CD8-positive, alpha-beta memory T cell (primary cell): ENCODE measurements at regions not wholly inside any gene's neighbourhood (a gene's known extent, or its start where the extent isn't known, plus 50 kb on each side); places are given as distances from the start of the nearest gene placed in this dataset.

Source experiments
- CTCF ChIA-PET: fragments of 350-600 bp; sonication (Branson Sonifier 250); formaldehyde crosslinking; loops from one replicate; lab custom pipeline; 2021; ENCODE audit warnings: antibody characterized with exemption; lab: Charles Lee
- POLR2A ChIA-PET: fragments of 350-600 bp; sonication (Branson Sonifier 250); formaldehyde crosslinking; loops from one replicate; lab custom pipeline; 2021; ENCODE audit warnings: antibody characterized with exemption; lab: Charles Lee
- DNase-seq, 5 donors: peaks; one replicate each; pipeline versions ENCODE4 v3.0.0 to v3.0.0-alpha.2; 2020 to 2022; ENCODE audit warnings: mixed read lengths in 1 of 5
- H3K27ac ChIP-seq: one replicate; pipeline ENCODE4 v1.7.0; 2013; ENCODE audit warnings: low read depth, mild to moderate bottlenecking, low read length, moderate library complexity
- H3K27me3 ChIP-seq: 2 replicates; pipeline ENCODE4 v1.7.0; 2013; ENCODE audit warnings: low read length, mild to moderate bottlenecking; ENCODE audit not compliant: insufficient read depth, poor library complexity, severe bottlenecking
- H3K36me3 ChIP-seq: 2 replicates; pipeline ENCODE4 v1.7.0; 2013; ENCODE audit warnings: mild to moderate bottlenecking, low read length, moderate library complexity; ENCODE audit not compliant: insufficient read depth
- H3K4me1 ChIP-seq: 2 replicates; pipeline ENCODE4 v1.7.0; 2013; ENCODE audit warnings: mild to moderate bottlenecking, low read length, moderate library complexity; ENCODE audit not compliant: insufficient read depth
- H3K4me3 ChIP-seq: 2 replicates; pipeline ENCODE4 v1.7.0; 2013; ENCODE audit warnings: mild to moderate bottlenecking, low read length
- H3K9me3 ChIP-seq: 2 replicates; pipeline ENCODE4 v1.7.0; 2013; ENCODE audit warnings: mild to moderate bottlenecking, low read length
- H3K27ac Mint-ChIP-seq, 8 donors: one replicate each; pipeline ENCODE4 v1.8.0; 2020 to 2021; ENCODE audit warnings: mixed read lengths in 8 of 8, mild to moderate bottlenecking in 6 of 8, inconsistent platforms in 3 of 8, moderate library complexity in 3 of 8
- H3K27me3 Mint-ChIP-seq, 2 donors: one replicate each; pipeline ENCODE4 v1.8.0; 2020 to 2021; ENCODE audit warnings: mixed read lengths in 2 of 2, mild to moderate bottlenecking in 1 of 2, moderate library complexity in 1 of 2
- H3K36me3 Mint-ChIP-seq, 3 donors: one replicate each; pipeline ENCODE4 v1.8.0; 2020 to 2021; ENCODE audit warnings: mixed read lengths in 3 of 3, inconsistent platforms in 1 of 3, mild to moderate bottlenecking in 1 of 3
- H3K4me1 Mint-ChIP-seq, 3 donors: one replicate each; pipeline ENCODE4 v1.8.0; 2020 to 2021; ENCODE audit warnings: mixed read lengths in 3 of 3, inconsistent platforms in 1 of 3, mild to moderate bottlenecking in 1 of 3
- H3K4me3 Mint-ChIP-seq, 7 donors: one replicate each; pipeline ENCODE4 v1.8.0; 2020 to 2021; ENCODE audit warnings: mixed read lengths in 7 of 7, mild to moderate bottlenecking in 6 of 7, moderate library complexity in 4 of 7, inconsistent platforms in 2 of 7
- H3K9me3 Mint-ChIP-seq, 5 donors: one replicate each; pipeline ENCODE4 v1.8.0; 2020 to 2022; ENCODE audit warnings: mixed read lengths in 5 of 5, mild to moderate bottlenecking in 3 of 5, moderate library complexity in 2 of 5, inconsistent platforms in 1 of 5

DNA sequence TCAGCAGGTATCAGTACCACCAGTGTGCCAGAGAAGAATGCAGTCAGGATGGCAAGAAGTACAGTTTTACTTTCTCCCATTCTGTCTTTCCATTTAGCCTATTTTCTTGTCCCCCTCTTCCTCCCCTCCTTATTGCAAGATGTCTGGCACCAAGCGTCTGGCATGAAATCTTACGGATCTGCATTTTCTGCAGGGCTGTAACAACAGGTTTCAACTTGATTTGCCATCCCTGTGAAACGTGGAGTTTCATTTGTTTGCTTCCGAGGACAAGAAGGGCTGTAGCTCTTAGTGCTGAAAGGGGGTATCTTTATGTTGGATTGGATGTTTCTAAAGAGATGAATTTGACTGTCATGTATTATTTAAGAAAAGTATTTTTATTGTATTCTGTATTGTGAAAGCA lies 1110.6 kb downstream of the BCL11B start:
- H3K4me1 ChIP-seq, result peaks cover 35% of the 10 kb centered on the region
- no peaks in the 10 kb centered on the region for H3K9me3 ChIP-seq
- H3K27me3 ChIP-seq, result no peaks in the 10 kb centered on the region
- Mint-ChIP-seq H3K4me3 (peak overlapping the region in 1 of 7 donors; percentile 63), H3K27me3 (peaks cover 0 to 5% of the 10 kb centered on the region in 2 donors), H3K9me3 (no peaks in the 10 kb centered on the region), H3K36me3 (peaks cover 0 to 3% (median 0%) of the 10 kb centered on the region in 3 donors), H3K4me1 (peaks cover 43 to 63% (median 51%) of the 10 kb centered on the region in 3 donors), H3K27ac (peak overlapping the region in 1 of 8 donors; percentile 32)
- no peak overlapping the region for H3K4me3 ChIP-seq
- no peak for DNase-seq
- CTCF ChIA-PET, result no interaction called here
- no peak overlapping the region for H3K27ac ChIP-seq
- H3K36me3 ChIP-seq, result no peaks in the 10 kb centered on the region
- POLR2A ChIA-PET, result no interaction called here

DNA sequence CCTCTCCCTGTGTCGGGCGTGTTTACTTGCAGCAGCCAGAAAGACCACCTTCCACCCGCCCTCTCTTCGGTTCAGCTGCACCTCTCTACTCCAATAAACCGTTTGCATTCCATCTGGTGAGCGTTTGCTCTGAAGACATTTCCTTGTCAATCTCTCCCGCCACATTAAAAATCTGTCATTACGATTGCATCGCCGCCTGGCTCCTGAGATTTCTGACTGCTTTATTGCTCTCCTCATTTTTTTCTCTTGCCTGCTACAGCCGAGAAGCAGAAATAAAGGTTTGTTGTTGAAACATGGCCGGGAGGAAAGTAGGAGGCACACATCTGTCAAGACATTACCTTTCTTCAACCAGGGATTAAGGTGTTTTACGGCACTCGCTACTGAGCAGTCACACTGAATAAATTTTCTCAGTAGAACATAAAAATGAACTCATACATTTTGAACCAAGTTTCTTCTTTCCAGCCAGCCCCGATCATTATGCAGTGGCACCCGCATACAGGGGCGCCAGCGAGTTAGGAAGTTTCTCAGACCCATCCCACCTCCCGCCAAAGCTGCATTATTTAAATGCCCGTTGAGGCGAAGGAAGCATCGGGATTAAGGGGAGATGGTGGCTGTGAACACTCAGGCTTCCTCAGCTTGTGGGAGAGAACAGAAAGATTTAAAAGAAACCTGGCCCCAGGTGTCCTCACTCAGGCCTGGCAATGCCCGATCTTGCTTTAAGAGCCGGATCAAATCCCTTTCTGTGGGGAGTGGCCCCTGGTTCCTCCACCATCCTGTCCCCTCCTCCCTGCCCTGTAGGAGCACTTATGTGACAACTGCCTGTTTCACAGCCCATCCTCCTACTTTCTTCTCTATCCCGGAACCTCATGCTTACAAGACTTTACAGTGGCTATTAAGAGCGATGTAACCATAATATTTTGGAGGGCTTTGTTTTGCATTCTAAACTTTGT lies 1108.9 kb downstream of the BCL11B start:
- Mint-ChIP-seq H3K27me3 (peaks cover 0 to 5% of the 10 kb centered on the region in 2 donors), H3K4me3 (peak overlapping the region in 6 of 7 donors; percentile 3 to 65 (median 40)), H3K36me3 (peaks cover 0 to 3% (median under 1%) of the 10 kb centered on the region in 3 donors), H3K4me1 (peaks cover 52 to 74% (median 65%) of the 10 kb centered on the region in 3 donors), H3K9me3 (no peaks in the 10 kb centered on the region), H3K27ac (peak overlapping the region in 7 of 8 donors; percentile 31 to 80 (median 58))
- peaks cover 52% of the 10 kb centered on the region for H3K4me1 ChIP-seq
- POLR2A ChIA-PET, result interaction anchor here (1.7 kb wide), 1 partner anchor 10 kb away, joined by 4 read pairs; no protein-coding TSS in a partner anchor
- no peaks in the 10 kb centered on the region for H3K9me3 ChIP-seq
- H3K27ac ChIP-seq, result no peak overlapping the region
- no peaks in the 10 kb centered on the region for H3K36me3 ChIP-seq
- CTCF ChIA-PET, result no interaction called here
- H3K4me3 ChIP-seq, result no peak overlapping the region
- H3K27me3 ChIP-seq, result no peaks in the 10 kb centered on the region
- no peak for DNase-seq

- peak overlapping the region in 2 of 7 donors; percentile 35 to 41 for H3K4me3 Mint-ChIP-seq
- peaks cover 0 to 5% of the 10 kb centered on the region in 2 donors for H3K27me3 Mint-ChIP-seq
Observed at GRCh38 chr14:98163873-98164272, 1108.1 kb downstream of the BCL11B start.

GRCh38 chr14:98165976-98166375 lies 1106.0 kb downstream of the BCL11B start:
- Mint-ChIP-seq H3K27ac (peak overlapping the region in 5 of 8 donors; percentile 17 to 85 (median 49)), H3K36me3 (peaks cover 0 to 7% (median 3%) of the 10 kb centered on the region in 3 donors), H3K4me3 (peak overlapping the region in 1 of 7 donors; percentile 13), H3K4me1 (peaks cover 66 to 83% (median 79%) of the 10 kb centered on the region in 3 donors), H3K27me3 (peaks cover 0 to 5% of the 10 kb centered on the region in 2 donors), H3K9me3 (peaks cover 0 to 3% (median 0%) of the 10 kb centered on the region in 5 donors)
- H3K27me3 ChIP-seq, result no peaks in the 10 kb centered on the region
- no peaks in the 10 kb centered on the region for H3K9me3 ChIP-seq
- CTCF ChIA-PET, result interaction anchor here (6.0 kb wide), 1 partner anchor 26 kb away, joined by 41 read pairs; no protein-coding TSS in a partner anchor
- H3K4me3 ChIP-seq, result no peak overlapping the region
- peaks cover 67% of the 10 kb centered on the region for H3K4me1 ChIP-seq
- POLR2A ChIA-PET, result no interaction called here
- no peaks in the 10 kb centered on the region for H3K36me3 ChIP-seq
- no peak for DNase-seq
- H3K27ac ChIP-seq, result no peak overlapping the region

More at GRCh38 chr14:98163873-98164272, 1108.1 kb downstream of the BCL11B start:
- H3K27me3 ChIP-seq, result no peaks in the 10 kb centered on the region
- H3K27ac ChIP-seq, result no peak overlapping the region
- H3K36me3 ChIP-seq, result no peaks in the 10 kb centered on the region
- no peaks in the 10 kb centered on the region for H3K9me3 ChIP-seq
- peaks cover 54% of the 10 kb centered on the region for H3K4me1 ChIP-seq
- DNase-seq, result no peak
- CTCF ChIA-PET, result no interaction called here
- H3K4me3 ChIP-seq, result no peak overlapping the region
- peaks cover 0 to 3% (median 0%) of the 10 kb centered on the region in 5 donors for H3K9me3 Mint-ChIP-seq
- H3K27ac Mint-ChIP-seq, result peak overlapping the region in 6 of 8 donors; percentile 3 to 65 (median 51)
- peaks cover 54 to 78% (median 68%) of the 10 kb centered on the region in 3 donors for H3K4me1 Mint-ChIP-seq
- peaks cover 0 to 6% (median 3%) of the 10 kb centered on the region in 3 donors for H3K36me3 Mint-ChIP-seq
- POLR2A ChIA-PET, result interaction anchor here (1.7 kb wide), 1 partner anchor 9 kb away, joined by 4 read pairs; no protein-coding TSS in a partner anchor

DNA sequence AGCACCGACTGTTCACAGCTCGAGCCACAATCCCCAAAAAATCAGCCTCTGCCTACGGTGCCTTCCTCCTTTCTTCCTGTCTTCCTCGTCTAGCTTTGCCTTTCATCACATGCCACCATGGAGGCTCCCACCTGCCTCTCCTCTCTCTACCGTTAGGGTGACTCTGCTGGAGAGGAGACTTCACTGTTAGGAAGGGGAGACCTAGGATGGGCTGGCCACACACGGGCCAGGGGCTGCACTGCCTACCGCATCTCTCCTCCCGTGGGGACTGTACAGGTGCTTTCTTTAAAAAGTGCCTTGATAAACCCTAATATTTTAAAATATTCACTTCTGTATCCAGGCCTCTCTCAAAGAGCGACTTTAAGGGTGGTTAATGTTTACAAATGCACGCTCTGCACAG lies 1104.7 kb downstream of the BCL11B start:
- Mint-ChIP-seq H3K4me3 (peak overlapping the region in 4 of 7 donors; percentile 23 to 66 (median 63)), H3K27ac (peak overlapping the region in 6 of 8 donors; percentile 68 to 95 (median 86)), H3K36me3 (peaks cover 0 to 7% (median 2%) of the 10 kb centered on the region in 3 donors), H3K4me1 (peaks cover 77 to 91% (median 88%) of the 10 kb centered on the region in 3 donors), H3K27me3 (peaks cover 0 to 5% of the 10 kb centered on the region in 2 donors), H3K9me3 (peaks cover 0 to 3% (median 0%) of the 10 kb centered on the region in 5 donors)
- peaks cover 80% of the 10 kb centered on the region for H3K4me1 ChIP-seq
- H3K9me3 ChIP-seq, result no peaks in the 10 kb centered on the region
- H3K27me3 ChIP-seq, result no peaks in the 10 kb centered on the region
- H3K27ac ChIP-seq, result no peak overlapping the region
- ChIA-PET CTCF (interaction anchor here (0.9 to 6.0 kb wide), 4 partner anchors 27 to 1104 kb away, joined by 3 to 41 read pairs (median 4); partner anchors contain the start of gene BCL11B), POLR2A (no interaction called here)
- no peaks in the 10 kb centered on the region for H3K36me3 ChIP-seq
- H3K4me3 ChIP-seq, result peak overlapping the region; percentile 35
- DNase-seq, result no peak

DNA sequence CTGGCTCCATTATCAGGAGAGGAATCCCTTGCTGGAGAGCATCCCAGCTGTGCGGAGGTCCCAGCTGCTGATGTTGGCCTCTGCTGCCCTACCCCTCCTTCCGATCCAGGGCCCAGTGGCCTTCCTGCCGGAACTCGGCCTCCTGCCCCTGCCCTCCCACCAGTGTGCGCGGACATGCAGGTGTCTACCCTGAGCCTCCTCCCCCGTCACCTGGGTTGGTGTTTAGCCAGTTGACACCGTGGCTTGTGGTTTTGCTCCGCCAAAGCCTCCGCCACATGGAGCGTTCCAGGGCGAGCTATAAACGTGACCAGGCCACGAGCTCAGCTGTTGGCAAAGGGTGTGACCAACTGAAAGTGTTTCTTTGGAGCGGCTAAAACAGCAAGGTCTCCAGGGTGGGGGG lies 1104.3 kb downstream of the BCL11B start:
- Mint-ChIP-seq H3K27me3 (peaks cover 0 to 4% of the 10 kb centered on the region in 2 donors), H3K9me3 (peaks cover 0 to 3% (median 0%) of the 10 kb centered on the region in 5 donors), H3K27ac (peak overlapping the region; percentile 15 to 98 (median 90)), H3K4me1 (peaks cover 79 to 92% (median 91%) of the 10 kb centered on the region in 3 donors), H3K4me3 (peak overlapping the region in 6 of 7 donors; percentile 56 to 71 (median 66)), H3K36me3 (peaks cover 0 to 7% (median 2%) of the 10 kb centered on the region in 3 donors)
- H3K27me3 ChIP-seq, result no peaks in the 10 kb centered on the region
- CTCF ChIA-PET, result interaction anchor here (1.1 to 6.0 kb wide), 4 partner anchors 28 to 1100 kb away, joined by 3 to 41 read pairs (median 4); no protein-coding TSS in a partner anchor
- POLR2A ChIA-PET, result no interaction called here
- peak overlapping the region; percentile 35 for H3K4me3 ChIP-seq
- no peaks in the 10 kb centered on the region for H3K9me3 ChIP-seq
- peak in 4 of 5 donors; percentile 6 to 54 (median 35) for DNase-seq
- H3K4me1 ChIP-seq, result peaks cover 84% of the 10 kb centered on the region
- no peak overlapping the region for H3K27ac ChIP-seq
- no peaks in the 10 kb centered on the region for H3K36me3 ChIP-seq

DNA sequence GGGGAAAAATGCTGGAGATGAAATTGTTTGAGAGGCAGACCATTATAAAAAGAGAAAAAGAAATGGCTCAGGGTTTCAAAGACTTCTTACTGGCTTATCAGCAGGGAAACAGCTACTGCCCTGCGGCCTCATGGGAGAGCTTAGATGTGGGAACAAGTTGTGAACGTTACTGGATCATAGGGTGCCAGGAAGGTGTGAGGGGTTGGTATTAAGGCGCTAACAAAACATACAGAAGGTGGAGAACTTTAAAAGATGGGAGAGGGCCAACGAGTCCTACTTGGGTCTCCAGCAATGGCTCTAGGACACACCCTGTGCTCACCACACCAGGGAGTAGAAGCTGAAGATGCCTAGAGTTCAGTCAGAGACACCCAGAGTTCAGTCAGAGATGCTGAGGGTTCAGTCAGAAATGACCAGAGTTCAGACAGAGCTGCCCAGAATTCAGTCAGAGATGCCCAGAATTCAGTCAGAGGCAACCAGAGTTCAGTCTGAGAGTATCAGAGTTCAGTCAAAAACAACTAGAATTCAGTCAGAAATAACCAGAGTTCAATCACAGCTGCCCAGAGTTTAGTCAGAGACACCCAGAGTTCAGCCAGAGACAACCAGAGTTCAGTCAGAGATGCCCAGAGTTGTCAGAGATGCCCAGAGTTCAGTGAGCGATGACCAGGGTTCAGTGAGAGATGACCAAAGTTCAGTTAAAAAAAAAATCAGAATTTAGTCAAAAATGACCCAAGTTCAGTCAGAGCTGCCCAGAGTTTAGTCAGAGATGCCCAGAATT lies 1103.6 kb downstream of the BCL11B start:
- Histone ChIP-seq H3K27ac (no peak overlapping the region), H3K4me1 (peaks cover 91% of the 10 kb centered on the region), H3K4me3 (peak overlapping the region; percentile 9), H3K9me3 (no peaks in the 10 kb centered on the region), H3K27me3 (no peaks in the 10 kb centered on the region), H3K36me3 (no peaks in the 10 kb centered on the region)
- POLR2A ChIA-PET, result interaction anchor here (0.6 kb wide), 1 partner anchor 160 kb away, joined by 12 read pairs; no protein-coding TSS in a partner anchor
- H3K27ac Mint-ChIP-seq, result peak overlapping the region; percentile 90 to 98 (median 94)
- H3K27me3 Mint-ChIP-seq, result peaks cover 0 to 1% of the 10 kb centered on the region in 2 donors
- H3K4me1 Mint-ChIP-seq, result peaks cover 83 to 93% (median 92%) of the 10 kb centered on the region in 3 donors
- peaks cover 0 to 7% (median 2%) of the 10 kb centered on the region in 3 donors for H3K36me3 Mint-ChIP-seq
- H3K9me3 Mint-ChIP-seq, result peaks cover 0 to 3% (median 0%) of the 10 kb centered on the region in 5 donors
- peak overlapping the region in 6 of 7 donors; percentile 57 to 69 (median 66) for H3K4me3 Mint-ChIP-seq
- DNase-seq, result no peak
- CTCF ChIA-PET, result interaction anchor here (1.0 to 6.0 kb wide), 7 partner anchors 15 to 1100 kb away, joined by 3 to 41 read pairs (median 3); no protein-coding TSS in a partner anchor
